ENCODE measurements at regions not wholly inside any gene's neighbourhood (a gene's known extent, or its start where the extent isn't known, plus 50 kb on each side); places are given as distances from the start of the nearest gene placed in this dataset.

DNA sequence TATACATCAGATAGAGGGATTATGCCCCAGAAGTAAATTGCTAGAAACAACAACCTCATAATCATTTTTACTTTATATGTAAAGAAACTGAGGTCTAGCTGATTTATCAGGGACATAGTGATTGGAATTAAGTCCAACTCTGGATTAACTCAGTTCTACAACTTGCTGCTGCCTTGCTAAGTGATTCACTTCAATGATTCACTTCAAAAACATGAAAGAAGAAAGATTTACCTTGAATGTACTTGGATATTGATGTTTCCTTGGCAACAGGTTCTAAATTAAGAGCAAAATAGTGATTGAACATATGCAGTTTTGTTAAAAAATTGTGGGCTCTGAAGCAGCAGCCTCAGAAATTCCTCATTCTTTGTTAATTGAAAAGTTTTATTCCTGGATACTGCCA, 99.8 kb upstream of the H2AZ1 start:
- Histone ChIP-seq H3K4me3 (ENCODE audit: low read length) (no peak overlapping the region), H3K9me3 (ENCODE audit: low read length) (no peaks in the 10 kb centered on the region), H2AFZ (ENCODE audit: low read length) (no peak overlapping the region), H3K4me2 (ENCODE audit: low read depth, low read length, poor library complexity, severe bottlenecking) (no peak overlapping the region), H3K36me3 (ENCODE audit: insufficient read depth, low read length) (no peaks in the 10 kb centered on the region), H3K27me3 (ENCODE audit: low read length) (no peaks in the 10 kb centered on the region), H3K27ac (ENCODE audit: low read length) (no peak overlapping the region), H3K79me2 (ENCODE audit: low read length) (no peaks in the 10 kb centered on the region), H3K4me1 (ENCODE audit: low read length) (no peaks in the 10 kb centered on the region), H4K20me1 (ENCODE audit: insufficient read depth, low read depth, low read length) (no peaks in the 10 kb centered on the region), H3K9me2 (replicated peaks; ENCODE audit: insufficient read depth, low read length) (no peaks in the 10 kb centered on the region), H3K9ac (ENCODE audit: low read length) (no peak overlapping the region)
- DNase-seq: no peak

GRCh38 chr4:100042711-100043110, 92.6 kb upstream of the H2AZ1 start:
- Histone ChIP-seq H3K9me2 (replicated peaks; ENCODE audit: insufficient read depth, low read length) (no peaks in the 10 kb centered on the region), H3K27ac (ENCODE audit: low read length) (no peak overlapping the region), H3K4me2 (ENCODE audit: low read depth, low read length, poor library complexity, severe bottlenecking) (no peak overlapping the region), H4K20me1 (ENCODE audit: insufficient read depth, low read depth, low read length) (no peaks in the 10 kb centered on the region), H3K4me3 (ENCODE audit: low read length) (no peak overlapping the region), H3K79me2 (ENCODE audit: low read length) (no peaks in the 10 kb centered on the region), H3K27me3 (ENCODE audit: low read length) (no peaks in the 10 kb centered on the region), H2AFZ (ENCODE audit: low read length) (no peak overlapping the region), H3K9me3 (ENCODE audit: low read length) (no peaks in the 10 kb centered on the region), H3K4me1 (ENCODE audit: low read length) (no peaks in the 10 kb centered on the region), H3K36me3 (ENCODE audit: insufficient read depth, low read length) (no peaks in the 10 kb centered on the region), H3K9ac (ENCODE audit: low read length) (no peak overlapping the region)
- DNase-seq: no peak

- Histone ChIP-seq H4K20me1 (ENCODE audit: insufficient read depth, low read depth, low read length) (no peaks in the 10 kb centered on the region), H2AFZ (ENCODE audit: low read length) (no peak overlapping the region), H3K9me3 (ENCODE audit: low read length) (no peaks in the 10 kb centered on the region), H3K9me2 (replicated peaks; ENCODE audit: insufficient read depth, low read length) (no peaks in the 10 kb centered on the region), H3K36me3 (ENCODE audit: insufficient read depth, low read length) (no peaks in the 10 kb centered on the region), H3K4me3 (ENCODE audit: low read length) (no peak overlapping the region), H3K27me3 (ENCODE audit: low read length) (no peaks in the 10 kb centered on the region), H3K27ac (ENCODE audit: low read length) (no peak overlapping the region), H3K9ac (ENCODE audit: low read length) (no peak overlapping the region), H3K4me1 (ENCODE audit: low read length) (no peaks in the 10 kb centered on the region), H3K4me2 (ENCODE audit: low read depth, low read length, poor library complexity, severe bottlenecking) (no peak overlapping the region), H3K79me2 (ENCODE audit: low read length) (no peaks in the 10 kb centered on the region)
- DNase-seq: no peak
Measured at GRCh38 chr4:100042235-100042634, 92.2 kb upstream of the H2AZ1 start.

GRCh38 chr4:100041646-100042045, 91.6 kb upstream of the H2AZ1 start:
- Histone ChIP-seq H4K20me1 (ENCODE audit: insufficient read depth, low read depth, low read length) (no peaks in the 10 kb centered on the region), H3K9me3 (ENCODE audit: low read length) (no peaks in the 10 kb centered on the region), H3K27ac (ENCODE audit: low read length) (no peak overlapping the region), H3K27me3 (ENCODE audit: low read length) (no peaks in the 10 kb centered on the region), H3K9ac (ENCODE audit: low read length) (no peak overlapping the region), H3K4me3 (ENCODE audit: low read length) (no peak overlapping the region), H3K36me3 (ENCODE audit: insufficient read depth, low read length) (no peaks in the 10 kb centered on the region), H2AFZ (ENCODE audit: low read length) (no peak overlapping the region), H3K79me2 (ENCODE audit: low read length) (no peaks in the 10 kb centered on the region), H3K4me1 (ENCODE audit: low read length) (no peaks in the 10 kb centered on the region), H3K9me2 (replicated peaks; ENCODE audit: insufficient read depth, low read length) (no peaks in the 10 kb centered on the region), H3K4me2 (ENCODE audit: low read depth, low read length, poor library complexity, severe bottlenecking) (no peak overlapping the region)
- no peak for DNase-seq

GRCh38 chr4:100034023-100034664, 84.1 kb upstream of the H2AZ1 start:
- Histone ChIP-seq H3K9me3 (ENCODE audit: low read length) (no peaks in the 10 kb centered on the region), H3K36me3 (ENCODE audit: insufficient read depth, low read length) (no peaks in the 10 kb centered on the region), H2AFZ (ENCODE audit: low read length) (no peak overlapping the region), H3K27me3 (ENCODE audit: low read length) (no peaks in the 10 kb centered on the region), H3K27ac (ENCODE audit: low read length) (no peak overlapping the region), H3K4me3 (ENCODE audit: low read length) (no peak overlapping the region), H3K9ac (ENCODE audit: low read length) (no peak overlapping the region), H3K4me2 (ENCODE audit: low read depth, low read length, poor library complexity, severe bottlenecking) (no peak overlapping the region), H4K20me1 (ENCODE audit: insufficient read depth, low read depth, low read length) (no peaks in the 10 kb centered on the region), H3K79me2 (ENCODE audit: low read length) (no peaks in the 10 kb centered on the region), H3K4me1 (ENCODE audit: low read length) (no peaks in the 10 kb centered on the region), H3K9me2 (replicated peaks; ENCODE audit: insufficient read depth, low read length) (no peaks in the 10 kb centered on the region)
- no peak for DNase-seq

DNA sequence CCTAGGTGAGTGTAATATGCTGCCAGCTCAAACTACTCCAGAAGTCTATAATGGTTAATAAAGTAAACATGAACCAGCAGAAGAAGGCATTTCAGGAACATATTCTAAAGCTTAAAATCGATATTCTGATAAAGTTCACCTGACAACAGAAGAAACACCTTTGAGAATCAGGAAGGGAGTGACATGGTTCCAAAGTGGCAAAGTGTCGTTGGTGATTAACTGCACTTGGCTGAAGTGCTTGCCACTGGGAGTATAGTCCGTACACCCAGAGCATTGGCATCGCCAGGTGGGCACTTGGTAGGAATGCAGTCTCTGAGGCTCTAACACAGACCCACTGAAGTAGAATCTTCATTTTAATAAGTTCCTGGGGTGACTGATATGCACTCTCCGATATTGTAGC, 76.0 kb upstream of the H2AZ1 start:
- DNase-seq: no peak
- no peak overlapping the region for H3K27ac ChIP-seq (ENCODE audit: low read length)
- no peaks in the 10 kb centered on the region for H3K79me2 ChIP-seq (ENCODE audit: low read length)
- H3K9ac ChIP-seq (ENCODE audit: low read length): no peak overlapping the region
- no peaks in the 10 kb centered on the region for H3K4me1 ChIP-seq (ENCODE audit: low read length)
- no peaks in the 10 kb centered on the region for H3K9me3 ChIP-seq (ENCODE audit: low read length)
- H2AFZ ChIP-seq (ENCODE audit: low read length): no peak overlapping the region
- H3K9me2 ChIP-seq (replicated peaks; ENCODE audit: insufficient read depth, low read length): no peaks in the 10 kb centered on the region
- H4K20me1 ChIP-seq (ENCODE audit: insufficient read depth, low read depth, low read length): no peaks in the 10 kb centered on the region
- no peaks in the 10 kb centered on the region for H3K27me3 ChIP-seq (ENCODE audit: low read length)
- no peak overlapping the region for H3K4me3 ChIP-seq (ENCODE audit: low read length)
- no peak overlapping the region for H3K4me2 ChIP-seq (ENCODE audit: low read depth, low read length, poor library complexity, severe bottlenecking)
- no peaks in the 10 kb centered on the region for H3K36me3 ChIP-seq (ENCODE audit: insufficient read depth, low read length)

DNA sequence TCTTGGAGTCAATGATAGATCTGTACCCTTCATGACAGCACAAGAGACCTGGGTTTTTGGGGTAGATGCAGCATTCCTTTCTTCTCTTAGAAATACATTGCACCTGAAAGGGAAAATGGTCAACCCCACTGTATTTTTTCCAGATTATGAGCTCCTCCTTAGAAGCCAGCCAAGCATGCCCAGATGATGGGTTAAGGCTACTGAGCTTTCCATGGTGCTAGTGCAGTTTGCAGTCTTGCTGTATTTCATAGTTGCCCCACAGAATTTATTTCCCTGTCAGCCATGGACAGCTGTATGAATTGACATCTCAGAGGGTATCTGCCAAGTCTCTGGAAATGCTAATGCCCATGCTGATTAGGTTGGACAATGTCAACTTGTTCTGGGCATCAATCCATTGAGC, 73.7 kb upstream of the H2AZ1 start:
- no peak overlapping the region for H3K27ac ChIP-seq (ENCODE audit: low read length)
- H4K20me1 ChIP-seq (ENCODE audit: insufficient read depth, low read depth, low read length): no peaks in the 10 kb centered on the region

GRCh38 chr4:100022792-100023222, 72.7 kb upstream of the H2AZ1 start:
- no peaks in the 10 kb centered on the region for H3K79me2 ChIP-seq (ENCODE audit: low read length)
- H3K4me2 ChIP-seq (ENCODE audit: low read depth, low read length, poor library complexity, severe bottlenecking): no peak overlapping the region
- H3K9me3 ChIP-seq (ENCODE audit: low read length): no peaks in the 10 kb centered on the region
- no peaks in the 10 kb centered on the region for H3K4me1 ChIP-seq (ENCODE audit: low read length)
- no peaks in the 10 kb centered on the region for H3K9me2 ChIP-seq (replicated peaks; ENCODE audit: insufficient read depth, low read length)
- no peaks in the 10 kb centered on the region for H3K36me3 ChIP-seq (ENCODE audit: insufficient read depth, low read length)
- H3K27me3 ChIP-seq (ENCODE audit: low read length): no peaks in the 10 kb centered on the region
- H3K9ac ChIP-seq (ENCODE audit: low read length): no peak overlapping the region
- no peak overlapping the region for H2AFZ ChIP-seq (ENCODE audit: low read length)
- no peaks in the 10 kb centered on the region for H4K20me1 ChIP-seq (ENCODE audit: insufficient read depth, low read depth, low read length)
- H3K4me3 ChIP-seq (ENCODE audit: low read length): no peak overlapping the region
- H3K27ac ChIP-seq (ENCODE audit: low read length): no peak overlapping the region
- no peak for DNase-seq

More for the DNA sequence above, 73.7 kb upstream of the H2AZ1 start:
- Histone ChIP-seq H3K4me1 (ENCODE audit: low read length) (no peaks in the 10 kb centered on the region), H3K9me2 (replicated peaks; ENCODE audit: insufficient read depth, low read length) (no peaks in the 10 kb centered on the region), H3K9me3 (ENCODE audit: low read length) (no peaks in the 10 kb centered on the region), H3K79me2 (ENCODE audit: low read length) (no peaks in the 10 kb centered on the region), H2AFZ (ENCODE audit: low read length) (no peak overlapping the region), H3K4me3 (ENCODE audit: low read length) (no peak overlapping the region), H3K4me2 (ENCODE audit: low read depth, low read length, poor library complexity, severe bottlenecking) (no peak overlapping the region), H3K27me3 (ENCODE audit: low read length) (no peaks in the 10 kb centered on the region), H3K36me3 (ENCODE audit: insufficient read depth, low read length) (no peaks in the 10 kb centered on the region), H3K9ac (ENCODE audit: low read length) (no peak overlapping the region)
- no peak for DNase-seq

GRCh38 chr4:100019821-100020220, 69.7 kb upstream of the H2AZ1 start:
- Histone ChIP-seq H3K9ac (ENCODE audit: low read length) (no peak overlapping the region), H3K9me3 (ENCODE audit: low read length) (no peaks in the 10 kb centered on the region), H3K4me1 (ENCODE audit: low read length) (no peaks in the 10 kb centered on the region), H3K79me2 (ENCODE audit: low read length) (no peaks in the 10 kb centered on the region), H3K27ac (ENCODE audit: low read length) (no peak overlapping the region), H3K27me3 (ENCODE audit: low read length) (no peaks in the 10 kb centered on the region), H3K4me2 (ENCODE audit: low read depth, low read length, poor library complexity, severe bottlenecking) (no peak overlapping the region), H3K4me3 (ENCODE audit: low read length) (no peak overlapping the region), H3K9me2 (replicated peaks; ENCODE audit: insufficient read depth, low read length) (no peaks in the 10 kb centered on the region), H4K20me1 (ENCODE audit: insufficient read depth, low read depth, low read length) (no peaks in the 10 kb centered on the region), H2AFZ (ENCODE audit: low read length) (no peak overlapping the region), H3K36me3 (ENCODE audit: insufficient read depth, low read length) (no peaks in the 10 kb centered on the region)
- DNase-seq: no peak

Data from Karpas-422 (cell line).